OCI-LY1 (cell line): ENCODE measurements at regions not wholly inside any gene's neighbourhood (a gene's known extent, or its start where the extent isn't known, plus 50 kb on each side); places are given as distances from the start of the nearest gene placed in this dataset.
"Not testable (repeated sequence)": the region's sequence is repeated elsewhere in the genome, so short reads cannot be mapped to it uniquely, and the experiment has no call there.

Source experiments
- CTCF ChIP-seq: fragments of 200-600 bp; sonication (generic), shearing (Covaris generic); IDR thresholded peaks from 2 replicates; pipeline ENCODE4 v1.5.1; 2017; ENCODE audit warnings: mild to moderate bottlenecking, antibody characterized with exemption, low read length, moderate library complexity, mixed read lengths
- EZH2 ChIP-seq: fragments of 200-600 bp; sonication (generic), shearing (Covaris generic); IDR thresholded peaks from 2 replicates; pipeline ENCODE4 v1.8.0; 2017; ENCODE audit warnings: borderline replicate concordance, mixed run types, mild to moderate bottlenecking, antibody characterized with exemption, low read length, moderate library complexity, mixed read lengths

GRCh38 chrX:83164063-83164462 lies 344.0 kb upstream of the POU3F4 start:
- not testable (repeated sequence) for TF ChIP-seq CTCF, EZH2
